Muscle layer of colon (tissue), 2 donors: ENCODE measurements at regions not wholly inside any gene's neighbourhood (a gene's known extent, or its start where the extent isn't known, plus 50 kb on each side); places are given as distances from the start of the nearest gene placed in this dataset.
"Not testable (repeated sequence)": the region's sequence is repeated elsewhere in the genome, so short reads cannot be mapped to it uniquely, and the experiment has no call there.

Source experiments
- H3K27ac ChIP-seq: one replicate; pipeline ENCODE4 v1.7.0; 2013; ENCODE audit warnings: low read depth, mild to moderate bottlenecking, low read length, moderate library complexity
- H3K27me3 ChIP-seq, 2 donors: one replicate each; pipeline ENCODE4 v1.7.0; 2013; ENCODE audit warnings: low read length in 2 of 2, mild to moderate bottlenecking in 2 of 2; ENCODE audit not compliant: insufficient read depth in 2 of 2, control insufficient read depth in 1 of 2
- H3K36me3 ChIP-seq: one replicate; pipeline ENCODE4 v1.7.0; 2013; ENCODE audit warnings: mild to moderate bottlenecking, low read length; ENCODE audit not compliant: insufficient read depth
- H3K4me1 ChIP-seq: one replicate; pipeline ENCODE4 v1.7.0; 2013; ENCODE audit warnings: mild to moderate bottlenecking, low read length; ENCODE audit not compliant: insufficient read depth
- H3K4me3 ChIP-seq, 2 donors: one replicate each; pipeline ENCODE4 v1.7.0; 2013; ENCODE audit warnings: low read length in 2 of 2, low read depth in 1 of 2, mild to moderate bottlenecking in 1 of 2, moderate library complexity in 1 of 2
- H3K9ac ChIP-seq: one replicate; pipeline ENCODE4 v1.7.0; 2013; ENCODE audit warnings: low read length
- H3K9me3 ChIP-seq: one replicate; pipeline ENCODE4 v1.7.0; 2013; ENCODE audit warnings: mild to moderate bottlenecking, low read length
- donor health status: abdominal sarcoma.
- donor health status: Adenocarcinoma of cecum.

- H3K4me3 ChIP-seq, result no peak overlapping the region
- H3K27me3 ChIP-seq, result no peaks in the 10 kb centered on the region
- no peaks in the 10 kb centered on the region for H3K36me3 ChIP-seq
- no peaks in the 10 kb centered on the region for H3K4me1 ChIP-seq
- H3K9ac ChIP-seq, result no peak overlapping the region
- H3K27ac ChIP-seq, result no peak overlapping the region
- no peaks in the 10 kb centered on the region for H3K9me3 ChIP-seq
These were observed 97.5 kb downstream of the SKIDA1 start for GRCh38 chr10:21427804-21428481.

- H3K9ac ChIP-seq, result no peak overlapping the region
These were observed 101.0 kb downstream of the SKIDA1 start for GRCh38 chr10:21424459-21424861.

GRCh38 chr10:21423850-21424249, 101.6 kb downstream of the SKIDA1 start:
- H3K36me3 ChIP-seq, result no peaks in the 10 kb centered on the region
- no peak overlapping the region for H3K27ac ChIP-seq
- H3K27me3 ChIP-seq, result no peaks in the 10 kb centered on the region
- H3K9ac ChIP-seq, result no peak overlapping the region
- no peaks in the 10 kb centered on the region for H3K4me1 ChIP-seq
- no peaks in the 10 kb centered on the region for H3K9me3 ChIP-seq
- H3K4me3 ChIP-seq, result no peak overlapping the region

More at GRCh38 chr10:21424459-21424861, 101.0 kb downstream of the SKIDA1 start:
- no peak overlapping the region for H3K4me3 ChIP-seq
- no peak overlapping the region for H3K27ac ChIP-seq
- H3K36me3 ChIP-seq, result no peaks in the 10 kb centered on the region
- no peaks in the 10 kb centered on the region for H3K27me3 ChIP-seq
- H3K4me1 ChIP-seq, result no peaks in the 10 kb centered on the region
- no peaks in the 10 kb centered on the region for H3K9me3 ChIP-seq

- Histone ChIP-seq H3K4me3 (no peak overlapping the region), H3K27me3 (no peaks in the 10 kb centered on the region)
These were observed 102.1 kb downstream of the SKIDA1 start for GRCh38 chr10:21423338-21423737.

GRCh38 chr10:21421794-21422193, 103.7 kb downstream of the SKIDA1 start:
- no peaks in the 10 kb centered on the region for H3K36me3 ChIP-seq
- H3K27ac ChIP-seq, result no peak overlapping the region
- no peaks in the 10 kb centered on the region for H3K4me1 ChIP-seq
- no peak overlapping the region for H3K9ac ChIP-seq
- H3K27me3 ChIP-seq, result no peaks in the 10 kb centered on the region
- no peaks in the 10 kb centered on the region for H3K9me3 ChIP-seq
- no peak overlapping the region for H3K4me3 ChIP-seq

More at GRCh38 chr10:21423338-21423737, 102.1 kb downstream of the SKIDA1 start:
- H3K27ac ChIP-seq, result no peak overlapping the region
- no peaks in the 10 kb centered on the region for H3K9me3 ChIP-seq
- no peaks in the 10 kb centered on the region for H3K4me1 ChIP-seq
- no peak overlapping the region for H3K9ac ChIP-seq
- H3K36me3 ChIP-seq, result no peaks in the 10 kb centered on the region

GRCh38 chr10:21421016-21421415, 104.5 kb downstream of the SKIDA1 start:
- Histone ChIP-seq H3K27ac (no peak overlapping the region), H3K9me3 (no peaks in the 10 kb centered on the region)

GRCh38 chr10:21418981-21419576, 106.4 kb downstream of the SKIDA1 start:
- H3K4me1 ChIP-seq, H3K9ac ChIP-seq, H3K27me3 ChIP-seq, H3K4me3 ChIP-seq, H3K9me3 ChIP-seq, H3K36me3 ChIP-seq, H3K27ac ChIP-seq: not testable (repeated sequence)

More at GRCh38 chr10:21421016-21421415, 104.5 kb downstream of the SKIDA1 start:
- no peaks in the 10 kb centered on the region for H3K4me1 ChIP-seq
- H3K27me3 ChIP-seq, result no peaks in the 10 kb centered on the region
- no peak overlapping the region for H3K9ac ChIP-seq
- no peak overlapping the region for H3K4me3 ChIP-seq
- no peaks in the 10 kb centered on the region for H3K36me3 ChIP-seq

- no peak overlapping the region for H3K9ac ChIP-seq
- no peak overlapping the region for H3K4me3 ChIP-seq
- no peaks in the 10 kb centered on the region for H3K4me1 ChIP-seq
- H3K9me3 ChIP-seq, result no peaks in the 10 kb centered on the region
- no peaks in the 10 kb centered on the region for H3K36me3 ChIP-seq
- no peak overlapping the region for H3K27ac ChIP-seq
- H3K27me3 ChIP-seq, result no peaks in the 10 kb centered on the region
These were observed 108.2 kb downstream of the SKIDA1 start for GRCh38 chr10:21417172-21417712.

GRCh38 chr10:21413680-21414079, 111.8 kb downstream of the SKIDA1 start:
- H3K9me3 ChIP-seq, result no peaks in the 10 kb centered on the region
- no peak overlapping the region for H3K27ac ChIP-seq
- no peaks in the 10 kb centered on the region for H3K4me1 ChIP-seq
- H3K4me3 ChIP-seq, result no peak overlapping the region
- no peak overlapping the region for H3K9ac ChIP-seq
- H3K36me3 ChIP-seq, result no peaks in the 10 kb centered on the region
- H3K27me3 ChIP-seq, result no peaks in the 10 kb centered on the region

- Histone ChIP-seq H3K4me3 (no peak overlapping the region), H3K27me3 (no peaks in the 10 kb centered on the region), H3K4me1 (no peaks in the 10 kb centered on the region), H3K9me3 (no peaks in the 10 kb centered on the region), H3K27ac (no peak overlapping the region), H3K9ac (no peak overlapping the region), H3K36me3 (no peaks in the 10 kb centered on the region)
These were observed 112.2 kb downstream of the SKIDA1 start for GRCh38 chr10:21413268-21413667.

GRCh38 chr10:21406595-21407193, 118.8 kb downstream of the SKIDA1 start:
- H3K4me1 ChIP-seq, result no peaks in the 10 kb centered on the region
- no peak overlapping the region for H3K4me3 ChIP-seq
- no peaks in the 10 kb centered on the region for H3K9me3 ChIP-seq
- H3K36me3 ChIP-seq, result no peaks in the 10 kb centered on the region
- H3K9ac ChIP-seq, result no peak overlapping the region
- H3K27me3 ChIP-seq, result no peaks in the 10 kb centered on the region
- no peak overlapping the region for H3K27ac ChIP-seq
